Glutamatergic neuron (in vitro differentiated cells): ENCODE measurements at regions not wholly inside any gene's neighbourhood (a gene's known extent, or its start where the extent isn't known, plus 50 kb on each side); places are given as distances from the start of the nearest gene placed in this dataset.
"Not testable (repeated sequence)": the region's sequence is repeated elsewhere in the genome, so short reads cannot be mapped to it uniquely, and the experiment has no call there.

ENCODE experiments used
- DNase-seq: peaks from one replicate; pipeline ENCODE4 v3.0.0; 2022
- H3K27ac Mint-ChIP-seq: one replicate; pipeline ENCODE4 v1.8.0; 2020; ENCODE audit warnings: mild to moderate bottlenecking, mixed read lengths, inconsistent platforms; ENCODE audit not compliant: unreplicated experiment
- H3K27me3 Mint-ChIP-seq: one replicate; pipeline ENCODE4 v1.8.0; 2020; ENCODE audit warnings: mild to moderate bottlenecking, moderate library complexity, mixed read lengths, inconsistent platforms; ENCODE audit not compliant: unreplicated experiment
- H3K36me3 Mint-ChIP-seq: one replicate; pipeline ENCODE4 v1.8.0; 2020; ENCODE audit warnings: mild to moderate bottlenecking, mixed read lengths, inconsistent platforms; ENCODE audit not compliant: unreplicated experiment
- H3K4me1 Mint-ChIP-seq: one replicate; pipeline ENCODE4 v1.8.0; 2020; ENCODE audit warnings: mild to moderate bottlenecking, low read depth, mixed read lengths, inconsistent platforms; ENCODE audit not compliant: unreplicated experiment
- H3K4me3 Mint-ChIP-seq: one replicate; pipeline ENCODE4 v1.8.0; 2020; ENCODE audit warnings: mild to moderate bottlenecking, mixed read lengths, inconsistent platforms; ENCODE audit not compliant: unreplicated experiment
- H3K9me3 Mint-ChIP-seq: one replicate; pipeline ENCODE4 v1.8.0; 2020; ENCODE audit warnings: mild to moderate bottlenecking, moderate library complexity, mixed read lengths, inconsistent platforms; ENCODE audit not compliant: unreplicated experiment
- CTCF ChIP-seq: fragments of 200-600 bp; sonication (generic); IDR thresholded peaks from one replicate; pipeline ENCODE4 v1.5.0; 2021; ENCODE audit not compliant: partially characterized antibody, unreplicated experiment

- Mint-ChIP-seq H3K27me3 (no peaks in the 10 kb centered on the region), H3K27ac (no peak overlapping the region), H3K36me3 (peaks cover 6% of the 10 kb centered on the region), H3K4me1 (no peaks in the 10 kb centered on the region), H3K4me3 (no peak overlapping the region), H3K9me3 (peaks cover 22% of the 10 kb centered on the region)
- no peak for DNase-seq
- no peak for TF ChIP-seq CTCF
Observed at GRCh38 chr14:106280876-106281275, 754.5 kb downstream of the TMEM121 start.

- Mint-ChIP-seq H3K27me3 (no peaks in the 10 kb centered on the region), H3K36me3 (peaks cover 12% of the 10 kb centered on the region), H3K27ac (no peak overlapping the region), H3K4me1 (no peaks in the 10 kb centered on the region), H3K4me3 (no peak overlapping the region), H3K9me3 (peaks cover 6% of the 10 kb centered on the region)
- TF ChIP-seq CTCF, result no peak
- DNase-seq, result no peak
Observed at GRCh38 chr14:106286697-106287290, 760.4 kb downstream of the TMEM121 start.

- no peak for TF ChIP-seq CTCF
- H3K36me3 Mint-ChIP-seq, result peaks cover 12% of the 10 kb centered on the region
- no peak overlapping the region for H3K4me3 Mint-ChIP-seq
- DNase-seq, result no peak
- no peaks in the 10 kb centered on the region for H3K27me3 Mint-ChIP-seq
- no peaks in the 10 kb centered on the region for H3K4me1 Mint-ChIP-seq
- peaks cover 6% of the 10 kb centered on the region for H3K9me3 Mint-ChIP-seq
- no peak overlapping the region for H3K27ac Mint-ChIP-seq
Observed at GRCh38 chr14:106287506-106287905, 761.1 kb downstream of the TMEM121 start.

GRCh38 chr14:106291626-106292025 is 765.2 kb downstream of the TMEM121 start:
- Mint-ChIP-seq H3K4me1 (no peaks in the 10 kb centered on the region), H3K27me3 (peaks cover 2% of the 10 kb centered on the region), H3K9me3 (peaks cover 2% of the 10 kb centered on the region), H3K27ac (no peak overlapping the region), H3K36me3 (peaks cover 8% of the 10 kb centered on the region), H3K4me3 (no peak overlapping the region)
- no peak for TF ChIP-seq CTCF
- DNase-seq, result no peak

- H3K36me3 Mint-ChIP-seq, result peaks cover 8% of the 10 kb centered on the region
- H3K27ac Mint-ChIP-seq, result no peak overlapping the region
- no peak for DNase-seq
- no peak for TF ChIP-seq CTCF
- no peaks in the 10 kb centered on the region for H3K4me1 Mint-ChIP-seq
- H3K27me3 Mint-ChIP-seq, result peaks cover 2% of the 10 kb centered on the region
- H3K4me3 Mint-ChIP-seq, result no peak overlapping the region
- H3K9me3 Mint-ChIP-seq, result peaks cover 7% of the 10 kb centered on the region
Observed at GRCh38 chr14:106294324-106294723, 767.9 kb downstream of the TMEM121 start.

- not testable (repeated sequence) for DNase-seq, H3K27ac Mint-ChIP-seq, H3K4me3 Mint-ChIP-seq, H3K27me3 Mint-ChIP-seq, H3K4me1 Mint-ChIP-seq, H3K36me3 Mint-ChIP-seq
- peaks cover 10% of the 10 kb centered on the region for H3K9me3 Mint-ChIP-seq
Observed at GRCh38 chr14:106300951-106301510, 774.6 kb downstream of the TMEM121 start.

- not testable (repeated sequence) for H3K4me3 Mint-ChIP-seq, H3K36me3 Mint-ChIP-seq, DNase-seq, H3K4me1 Mint-ChIP-seq, H3K27ac Mint-ChIP-seq, H3K27me3 Mint-ChIP-seq
- H3K9me3 Mint-ChIP-seq, result peaks cover 10% of the 10 kb centered on the region
Observed at GRCh38 chr14:106301609-106302008, 775.2 kb downstream of the TMEM121 start.
